Activated CD4-positive, CD25-positive, alpha-beta regulatory T cell treated with anti-CD3 and anti-CD28 coated beads, Interleukin-2, amount 50 U/mL, for 24 hours (primary cell): ENCODE measurements at regions not wholly inside any gene's neighbourhood (a gene's known extent, or its start where the extent isn't known, plus 50 kb on each side); places are given as distances from the start of the nearest gene placed in this dataset.
"Not testable (repeated sequence)": the region's sequence is repeated elsewhere in the genome, so short reads cannot be mapped to it uniquely, and the experiment has no call there.

Source experiments
- ATAC-seq, 2 donors: fragments of 150-1000 bp; cut with Tn5 transposase; one replicate each; pipeline ENCODE4 v1.10.0; 2021; ENCODE audit warnings: mild to moderate bottlenecking in 1 of 2, moderate library complexity in 1 of 2

GRCh38 chr4:12926189-12927066 is 557.7 kb downstream of the RAB28 start:
- no peak for ATAC-seq

GRCh38 chr4:12924728-12925320 is 559.3 kb downstream of the RAB28 start:
- no peak for ATAC-seq

GRCh38 chr4:12924253-12924652 is 559.9 kb downstream of the RAB28 start:
- no peak for ATAC-seq

- ATAC-seq: no peak
Observed at GRCh38 chr4:12912896-12913418, 571.2 kb downstream of the RAB28 start.

- ATAC-seq: no peak
Observed at GRCh38 chr4:12911750-12912358, 572.3 kb downstream of the RAB28 start.

GRCh38 chr4:12903640-12904039 is 580.5 kb downstream of the RAB28 start:
- ATAC-seq: not testable (repeated sequence)

GRCh38 chr4:12902735-12903134 is 581.4 kb downstream of the RAB28 start:
- no peak for ATAC-seq

GRCh38 chr4:12897954-12898353 is 586.2 kb downstream of the RAB28 start:
- no peak for ATAC-seq

- ATAC-seq: no peak
Observed at GRCh38 chr4:12894062-12894461, 590.1 kb downstream of the RAB28 start.

GRCh38 chr4:12889054-12889453 is 595.1 kb downstream of the RAB28 start:
- ATAC-seq: no peak

GRCh38 chr4:12884846-12885796 is 599.0 kb downstream of the RAB28 start:
- ATAC-seq: no peak

- ATAC-seq: no peak
Observed at GRCh38 chr4:12881945-12882584, 602.1 kb downstream of the RAB28 start.

- ATAC-seq: no peak
Observed at GRCh38 chr4:12880844-12881243, 603.3 kb downstream of the RAB28 start.

- no peak for ATAC-seq
Observed at GRCh38 chr4:12879496-12879895, 604.6 kb downstream of the RAB28 start.

GRCh38 chr4:12875640-12876243 is 608.4 kb downstream of the RAB28 start:
- ATAC-seq: no peak

- ATAC-seq: no peak
Observed at GRCh38 chr4:12873351-12873750, 610.8 kb downstream of the RAB28 start.

GRCh38 chr4:12861422-12861821 is 622.7 kb downstream of the RAB28 start:
- ATAC-seq: no peak

GRCh38 chr4:12852338-12853307 is 631.5 kb downstream of the RAB28 start:
- no peak for ATAC-seq

GRCh38 chr4:12846368-12846767 is 637.8 kb downstream of the RAB28 start:
- ATAC-seq: no peak

GRCh38 chr4:12844141-12844540 is 640.0 kb downstream of the RAB28 start:
- no peak for ATAC-seq
